NK-92 treated with Interleukin-12 subunit alpha and Interleukin-12 subunit beta, amount 100 ng/mL, for 24 hours (cell line): ENCODE measurements at regions not wholly inside any gene's neighbourhood (a gene's known extent, or its start where the extent isn't known, plus 50 kb on each side); places are given as distances from the start of the nearest gene placed in this dataset.
"Not testable (repeated sequence)": the region's sequence is repeated elsewhere in the genome, so short reads cannot be mapped to it uniquely, and the experiment has no call there.

Source experiments
- DNase-seq: peaks from one replicate; lab custom pipeline; 2025; lab: John Stamatoyannopoulos, UW

DNA sequence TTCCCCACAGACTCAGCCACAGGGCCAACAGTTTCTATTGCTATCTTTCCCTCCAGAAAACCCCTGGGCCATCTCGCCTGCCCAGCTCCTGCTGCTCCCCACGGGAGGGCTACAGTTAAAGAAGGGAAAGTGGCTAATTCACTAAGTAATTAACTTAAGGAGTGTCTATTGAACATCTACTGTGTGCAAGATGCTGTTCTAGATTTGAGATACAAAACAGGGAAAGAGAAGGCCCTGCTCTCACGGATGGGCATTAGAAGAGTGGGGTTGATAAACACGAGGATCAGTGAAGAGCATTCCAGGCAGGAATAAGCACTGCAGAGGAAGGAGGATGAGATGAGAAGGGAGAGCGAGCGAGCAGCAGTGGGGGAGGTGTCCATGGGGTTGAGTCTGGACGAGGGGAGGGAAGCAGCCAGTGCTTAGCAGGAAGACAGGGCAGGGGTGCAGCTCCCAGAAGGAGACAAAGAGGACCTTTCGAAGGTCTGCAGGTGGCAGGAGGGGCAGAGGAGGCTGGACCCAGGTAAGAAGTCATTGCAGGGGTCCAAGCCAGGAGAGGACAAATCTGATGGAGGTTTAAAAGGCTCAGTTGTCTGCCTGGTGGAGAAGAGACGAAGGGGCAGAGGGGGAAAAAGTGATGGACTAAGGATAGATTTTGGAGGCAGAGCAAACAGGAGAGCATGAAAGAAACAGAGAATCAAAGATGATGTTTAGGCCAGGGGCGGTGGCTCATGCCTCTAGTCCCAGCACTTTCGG lies 64.7 kb downstream of the KLF15 start:
- DNase-seq, result no peak

DNA sequence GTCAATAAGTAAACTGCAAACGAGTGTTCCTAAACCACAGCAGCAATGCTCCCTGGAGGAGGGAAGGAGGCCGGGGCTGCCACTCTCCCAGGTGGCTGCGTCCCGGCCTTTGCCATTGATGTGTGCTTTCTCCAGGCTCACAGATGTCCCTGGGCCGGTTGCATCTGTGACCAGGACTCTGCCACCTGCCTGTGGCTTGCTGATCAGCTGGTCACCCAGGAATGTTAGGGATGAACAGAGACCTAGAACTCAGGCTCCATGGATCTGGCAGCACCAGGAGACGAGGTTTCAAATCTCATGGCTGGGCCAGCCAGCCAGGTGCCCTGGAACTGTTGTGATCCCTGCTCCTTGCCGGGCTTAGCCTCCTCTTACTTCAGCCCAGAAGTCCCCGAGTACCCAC lies 65.7 kb downstream of the KLF15 start:
- DNase-seq, result no peak

DNA sequence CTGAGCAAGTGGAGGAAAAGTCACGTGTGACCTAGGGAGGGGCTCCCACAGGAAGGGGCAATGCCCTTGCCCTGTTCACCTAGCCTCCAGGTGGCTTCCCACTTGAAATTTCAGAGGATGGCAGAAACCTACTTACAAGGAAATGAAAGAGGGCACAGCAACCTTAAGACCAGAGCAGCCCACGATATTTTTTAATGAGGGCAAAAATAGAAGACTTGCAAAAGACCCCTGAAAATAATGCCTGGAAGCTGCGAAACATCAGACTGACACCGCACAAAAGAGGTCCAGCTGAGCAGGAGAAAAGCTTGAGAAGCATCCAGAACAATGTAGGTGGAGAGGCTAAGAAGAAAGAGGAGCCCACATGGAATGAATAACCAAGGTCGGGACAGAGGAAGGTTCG lies 66.1 kb downstream of the KLF15 start:
- no peak for DNase-seq

DNA sequence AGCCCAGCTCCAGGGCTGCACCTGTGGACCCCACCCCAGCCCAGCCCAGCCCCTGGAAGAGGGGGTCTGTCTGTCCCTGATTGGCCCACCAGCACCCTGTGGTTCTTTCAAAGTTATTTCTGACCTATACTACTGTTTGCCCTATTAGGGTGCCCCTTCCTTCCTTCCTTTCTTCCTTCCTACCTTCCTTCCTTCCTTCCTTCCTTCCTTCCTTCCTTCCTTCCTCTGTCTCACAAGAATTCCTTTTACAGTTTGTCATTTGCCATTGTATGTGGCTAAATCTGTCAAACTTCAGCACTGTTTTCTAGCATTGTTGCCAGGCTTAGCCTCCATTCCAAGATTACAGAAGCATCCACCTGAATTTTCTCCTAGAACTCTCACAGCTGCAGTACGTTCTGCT lies 66.9 kb downstream of the KLF15 start:
- no peak for DNase-seq

DNA sequence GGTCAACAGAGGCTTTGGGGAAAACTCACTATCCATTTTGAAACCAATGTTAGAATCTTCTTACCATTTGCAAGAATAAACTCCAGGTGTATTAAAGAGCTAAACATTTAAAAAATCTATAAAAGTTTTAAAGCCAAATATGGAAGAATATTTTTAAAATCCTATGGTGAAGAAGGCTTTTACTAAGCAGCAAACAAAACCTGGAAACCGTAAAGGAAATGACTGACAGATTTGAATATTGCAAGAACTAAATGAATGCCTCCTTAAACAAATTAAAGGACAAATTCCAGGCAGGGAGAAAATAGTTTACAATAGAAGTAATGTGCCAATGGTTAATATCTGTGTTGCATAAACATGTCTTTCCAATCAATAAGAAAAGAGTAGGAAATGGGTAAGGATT lies 68.1 kb downstream of the KLF15 start:
- DNase-seq, result no peak

DNA sequence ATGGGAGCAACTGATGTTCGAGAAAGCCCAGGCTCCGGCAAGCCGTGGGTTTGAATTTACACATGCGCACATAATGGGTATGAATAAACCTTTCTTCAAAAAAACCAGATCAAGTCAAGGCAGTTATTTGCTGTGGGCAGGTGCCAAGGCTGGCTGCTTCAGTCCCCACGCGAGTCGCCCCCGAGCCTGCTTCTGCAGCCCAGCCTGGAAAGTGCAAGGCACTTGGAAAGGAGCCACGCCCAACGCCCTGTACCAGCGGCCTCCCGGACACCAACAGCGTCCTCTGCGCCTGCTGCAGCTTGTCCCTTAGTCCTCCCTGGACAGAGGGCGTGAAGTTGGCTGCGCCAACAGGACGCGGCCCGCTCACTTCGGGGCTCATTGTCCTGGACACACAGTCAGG lies 68.9 kb downstream of the KLF15 start:
- DNase-seq, result no peak

DNA sequence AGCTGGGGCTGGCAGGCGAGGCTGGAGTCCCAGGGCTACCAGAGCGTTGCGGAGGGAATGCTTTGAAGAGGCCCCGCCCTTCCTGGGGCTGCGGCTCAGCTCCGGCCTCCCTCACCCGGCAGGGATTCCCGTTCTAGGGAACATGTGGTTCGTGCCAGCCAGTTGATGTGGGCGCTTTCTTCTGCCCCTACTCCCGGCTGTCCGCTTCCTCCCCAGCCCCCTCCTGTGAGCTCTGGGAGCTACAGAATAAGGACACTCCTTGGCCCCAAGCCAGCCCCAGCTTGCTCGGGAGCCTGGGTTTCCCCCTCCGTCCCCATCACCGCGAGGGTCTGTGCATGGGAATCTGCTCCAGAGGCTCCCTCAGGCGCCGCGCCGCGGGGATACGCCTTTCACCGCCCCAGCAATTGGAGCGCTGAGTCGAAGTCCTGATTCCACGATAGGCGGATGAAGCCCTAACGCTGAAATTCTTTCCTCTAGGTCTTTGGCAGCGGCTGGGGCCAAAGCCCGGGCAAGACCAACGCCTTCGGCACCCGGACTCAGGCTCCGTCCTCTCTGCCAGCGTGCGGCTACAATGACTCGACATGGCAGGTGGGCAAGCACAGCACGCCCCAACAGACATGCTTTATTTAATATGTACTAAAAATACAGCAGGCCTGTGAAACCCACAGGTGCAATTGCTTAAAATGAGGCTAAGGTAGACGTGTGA lies 69.5 kb downstream of the KLF15 start:
- DNase-seq, result no peak

DNA sequence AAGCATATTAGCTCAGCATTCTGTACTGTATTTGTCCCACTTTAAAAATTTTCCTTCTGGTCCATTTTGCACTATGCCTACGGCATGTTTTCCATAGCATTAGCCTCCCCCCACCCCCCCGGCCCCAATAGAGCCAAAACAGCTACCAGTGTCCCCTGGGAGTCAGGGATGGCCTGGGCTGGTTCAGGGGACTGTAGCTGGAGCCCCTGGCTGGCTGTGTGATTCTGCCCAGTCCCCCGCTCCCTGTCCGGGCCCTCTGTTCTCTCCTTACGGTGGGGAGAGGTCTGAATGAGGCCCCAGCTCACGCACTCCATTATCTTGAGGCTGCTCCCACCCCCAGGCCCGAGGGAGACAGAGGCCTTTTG lies 70.1 kb downstream of the KLF15 start:
- DNase-seq, result no peak

DNA sequence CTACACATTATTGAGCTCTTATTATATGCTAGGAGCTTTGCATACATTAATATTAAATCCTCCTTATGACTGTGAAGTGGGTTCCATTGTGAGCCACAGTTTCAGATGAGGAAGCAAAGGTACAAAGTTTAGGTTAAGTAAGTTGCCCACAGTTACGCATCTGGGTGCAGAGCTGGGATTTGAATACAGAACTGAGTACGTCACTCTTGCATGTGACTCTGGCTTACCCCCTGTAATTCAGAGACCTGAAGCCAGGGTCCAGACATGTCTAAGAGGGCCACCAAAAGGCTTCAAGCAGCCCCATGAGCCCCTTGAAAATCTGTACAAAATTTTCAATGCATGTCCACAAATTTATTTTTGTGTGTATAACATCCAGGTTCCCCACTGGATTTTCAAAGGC lies 71.8 kb downstream of the KLF15 start:
- DNase-seq, result no peak

DNA sequence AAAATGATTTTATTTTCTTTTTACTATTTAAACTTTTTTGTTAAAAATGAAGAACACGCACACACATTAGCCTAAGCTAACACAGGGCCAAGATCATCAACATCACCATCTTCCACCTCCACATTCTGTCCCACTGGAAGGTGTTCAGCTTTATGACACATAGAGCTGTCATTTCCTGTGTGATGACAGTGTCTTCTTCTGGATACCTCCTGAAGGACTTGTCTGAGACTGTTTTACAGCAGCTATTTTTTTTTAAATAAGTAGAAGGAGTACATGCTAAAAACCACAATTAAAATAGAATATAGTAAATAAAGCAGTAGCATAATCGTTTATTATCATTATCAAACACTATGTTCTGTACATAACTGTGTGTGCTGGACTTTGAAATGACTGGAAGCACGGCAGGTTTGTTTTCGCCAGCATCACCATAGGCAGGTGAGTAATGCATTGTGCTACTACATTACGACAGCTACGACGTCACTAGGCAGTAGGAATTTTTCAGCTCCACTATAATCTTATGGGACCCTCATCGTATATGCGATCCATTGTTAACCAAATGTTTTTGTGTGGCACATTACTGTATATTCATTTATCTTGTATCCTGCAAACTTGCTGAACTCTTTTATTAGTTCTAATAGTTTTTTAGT lies 72.8 kb downstream of the KLF15 start:
- DNase-seq, result no peak

DNA sequence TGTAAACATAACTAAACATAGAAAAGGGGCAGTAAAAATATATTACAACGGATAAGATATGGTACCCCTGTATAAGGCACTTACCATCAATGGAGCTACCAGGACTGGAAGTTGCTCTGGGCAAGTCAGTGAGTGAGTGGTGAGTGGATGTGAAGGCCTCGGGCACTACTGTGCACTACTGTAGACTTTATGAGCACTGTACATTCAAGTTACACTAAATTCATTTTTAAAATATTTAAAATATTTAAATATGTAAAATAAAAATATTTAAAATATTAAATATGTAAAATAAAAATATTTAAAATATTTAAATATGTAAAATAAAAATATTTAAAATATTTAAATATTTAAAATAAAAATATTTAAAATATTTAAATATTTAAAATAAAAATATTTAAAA lies 73.6 kb downstream of the KLF15 start:
- DNase-seq, result not testable (repeated sequence)

DNA sequence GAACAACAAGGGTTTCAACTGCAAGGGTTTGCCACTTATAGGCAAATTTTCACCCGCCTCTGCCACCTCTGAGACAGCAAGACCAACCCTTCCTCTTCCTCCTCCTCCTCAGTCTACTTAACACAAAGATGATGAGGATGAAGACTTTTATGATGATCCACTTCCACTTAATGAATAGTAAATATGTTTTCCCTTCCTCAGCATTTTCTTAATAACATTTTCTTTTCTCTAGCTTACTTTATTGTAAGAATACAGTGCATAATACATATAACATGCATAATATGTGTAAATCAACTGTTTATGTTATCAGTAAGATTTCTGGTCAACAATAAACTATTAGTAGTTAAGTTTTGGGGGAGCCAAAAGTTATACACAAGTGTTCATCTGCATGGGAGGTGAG lies 77.4 kb downstream of the KLF15 start:
- DNase-seq, result no peak

DNA sequence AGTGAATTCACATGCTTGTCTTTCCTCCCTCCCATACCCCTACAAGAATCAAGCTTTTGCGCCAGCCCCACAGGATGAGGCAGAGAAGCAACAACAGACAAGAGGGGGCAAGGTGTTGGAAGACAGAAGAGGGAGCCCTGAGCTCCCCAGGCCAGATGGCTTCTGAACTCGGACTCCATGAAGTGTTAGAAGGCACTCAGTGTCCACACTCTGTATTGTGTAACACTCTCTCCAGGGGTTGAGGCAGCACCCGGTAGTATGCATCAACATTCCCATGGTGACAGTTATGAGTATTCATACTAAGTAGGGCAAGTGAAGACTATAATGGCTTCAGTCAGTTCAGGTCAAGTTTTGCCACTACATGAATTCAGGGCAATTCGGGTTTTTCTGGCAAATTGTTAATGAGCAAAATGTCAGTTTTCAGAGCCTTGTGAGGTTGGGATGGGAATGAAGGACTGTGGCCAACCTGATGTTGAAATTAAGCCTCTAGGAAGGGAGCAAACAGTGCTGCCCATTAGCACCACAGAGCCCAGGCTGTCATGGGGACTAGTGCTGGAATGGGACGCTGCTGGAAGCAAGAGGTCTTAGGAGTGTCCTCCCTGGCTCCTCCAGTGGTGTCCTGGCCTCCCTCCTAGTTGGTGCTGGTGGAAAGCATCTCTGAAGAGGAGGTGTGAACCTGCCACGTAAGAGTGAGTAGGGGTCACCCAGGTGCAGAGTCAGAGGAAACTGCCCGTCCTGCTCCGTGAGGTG lies 79.4 kb downstream of the KLF15 start:
- DNase-seq, result no peak

DNA sequence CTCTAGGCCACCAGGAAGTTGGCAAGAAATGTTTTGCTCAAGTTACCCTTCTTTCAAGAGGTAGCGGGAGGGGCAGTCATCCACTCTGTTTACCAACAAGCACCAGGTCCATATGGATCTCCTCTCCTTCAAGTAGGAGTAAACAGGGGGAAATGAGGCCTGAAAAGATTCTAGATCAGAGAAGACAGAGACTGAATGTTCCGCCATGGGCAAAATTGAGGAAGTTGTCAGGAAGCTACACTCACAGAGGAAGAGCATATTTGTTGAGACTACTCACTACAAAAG lies 81.6 kb downstream of the KLF15 start:
- no peak for DNase-seq

DNA sequence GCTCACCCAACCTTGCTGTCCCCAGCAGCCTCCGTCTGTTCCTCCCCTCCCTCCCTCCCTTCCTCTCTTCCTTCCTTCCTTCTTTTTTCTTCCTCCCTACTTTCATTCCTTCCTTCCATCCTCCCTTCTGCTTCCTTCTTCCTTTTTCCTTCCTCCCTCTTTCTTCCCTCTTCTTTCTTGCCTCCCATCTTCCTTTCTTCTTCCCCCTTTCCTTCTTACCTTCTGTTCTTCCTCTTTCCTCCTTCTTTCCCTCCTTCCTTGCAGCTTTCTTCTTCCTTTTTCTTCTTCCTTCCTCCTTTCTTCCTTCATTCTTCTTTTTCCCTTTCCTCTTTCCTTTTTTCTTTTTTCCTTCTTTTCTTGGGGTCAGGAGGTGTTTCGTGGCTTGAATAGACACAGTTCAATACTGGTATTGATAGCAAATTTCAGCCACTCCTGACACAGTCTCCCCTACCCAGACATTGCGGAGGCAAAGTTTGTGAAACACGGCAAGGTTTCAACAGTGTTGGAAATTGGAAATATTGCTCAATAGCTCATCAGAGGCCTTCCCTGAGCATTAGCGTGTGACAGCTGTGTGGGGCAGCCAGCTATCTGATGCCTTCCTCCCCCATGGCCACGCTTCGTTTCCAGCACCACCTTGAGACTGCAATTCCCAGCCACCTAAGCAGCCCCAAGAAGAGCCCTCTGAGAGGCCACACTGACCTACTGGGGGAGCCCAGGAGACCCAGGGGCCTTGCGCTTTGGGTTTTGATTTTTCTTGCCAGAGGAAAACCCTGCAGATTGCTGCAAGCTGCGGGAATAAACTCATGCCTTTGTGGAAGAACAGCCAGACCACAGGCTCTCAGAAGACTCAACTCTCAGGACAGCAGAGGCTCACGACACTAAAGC lies 82.2 kb downstream of the KLF15 start:
- no peak for DNase-seq

DNA sequence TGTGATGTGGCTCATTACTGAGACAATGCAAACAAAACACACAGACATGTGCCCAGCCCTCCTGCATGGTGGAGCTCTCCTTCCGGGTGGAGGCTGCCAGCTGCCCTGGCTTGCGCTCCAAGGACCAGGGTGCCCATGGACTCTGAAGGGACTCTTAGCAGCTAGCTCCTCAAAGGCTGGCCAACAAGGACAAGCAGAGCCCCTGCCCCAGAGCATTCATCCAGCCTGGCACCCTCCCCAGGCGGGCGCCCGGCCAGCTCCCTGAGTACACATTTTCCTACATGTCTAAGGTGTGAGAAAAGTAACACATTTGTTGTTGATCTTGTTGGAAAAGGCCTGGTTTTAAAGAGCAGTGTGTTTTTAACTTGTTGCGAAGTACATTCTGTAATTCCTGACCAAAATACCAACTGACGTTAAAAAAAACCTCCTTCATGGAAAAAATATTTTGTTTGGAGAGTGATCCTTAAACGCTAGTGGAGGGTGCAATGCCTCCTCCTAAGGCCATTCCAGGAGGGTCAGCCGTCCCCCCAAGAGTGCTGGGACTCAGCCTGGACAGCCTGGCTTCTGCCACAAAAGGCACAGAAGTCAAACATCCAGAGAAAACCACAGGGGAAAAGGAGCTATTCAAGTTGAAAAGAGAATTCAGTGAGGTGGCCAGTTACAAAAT lies 86.9 kb downstream of the KLF15 start:
- DNase-seq, result no peak

DNA sequence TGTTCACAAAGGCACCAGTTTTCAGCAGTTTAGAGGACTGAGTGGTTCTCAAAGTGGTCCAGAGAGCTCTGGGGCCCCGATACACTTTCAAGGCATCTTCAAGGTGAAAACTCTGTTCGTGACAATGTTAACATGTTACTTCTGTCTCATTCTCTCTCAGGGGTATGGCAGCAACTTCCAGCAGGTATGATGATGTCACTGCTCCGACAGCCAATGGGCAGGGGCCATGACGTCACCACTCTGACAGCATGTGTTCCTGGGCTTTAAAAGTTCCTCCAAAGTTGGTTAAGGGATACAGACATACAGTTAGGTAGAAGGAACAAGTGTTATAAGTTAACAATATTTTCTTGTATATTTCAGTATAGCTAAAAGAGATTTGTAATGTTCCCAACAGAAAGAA lies 87.9 kb downstream of the KLF15 start:
- DNase-seq, result no peak

DNA sequence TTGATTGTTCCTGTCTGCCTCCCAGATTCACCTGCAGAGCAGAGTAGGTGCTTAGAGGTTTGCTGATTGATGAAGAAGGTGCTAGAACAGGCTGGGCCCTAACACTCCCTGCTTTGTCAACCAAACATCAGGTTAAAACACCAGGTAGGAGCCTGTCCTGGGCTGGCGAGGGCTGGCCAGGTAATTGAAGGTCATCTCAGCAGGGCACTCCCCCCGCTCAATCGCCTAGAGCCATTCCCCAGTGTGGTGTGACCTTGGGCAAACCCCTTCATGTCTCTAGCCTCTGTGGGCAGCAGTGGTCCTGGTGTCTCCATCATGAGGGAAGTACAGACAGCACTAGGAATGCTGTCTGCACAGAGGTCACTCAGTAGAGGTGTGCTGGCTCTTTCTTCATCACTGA lies 88.3 kb downstream of the KLF15 start:
- no peak for DNase-seq

DNA sequence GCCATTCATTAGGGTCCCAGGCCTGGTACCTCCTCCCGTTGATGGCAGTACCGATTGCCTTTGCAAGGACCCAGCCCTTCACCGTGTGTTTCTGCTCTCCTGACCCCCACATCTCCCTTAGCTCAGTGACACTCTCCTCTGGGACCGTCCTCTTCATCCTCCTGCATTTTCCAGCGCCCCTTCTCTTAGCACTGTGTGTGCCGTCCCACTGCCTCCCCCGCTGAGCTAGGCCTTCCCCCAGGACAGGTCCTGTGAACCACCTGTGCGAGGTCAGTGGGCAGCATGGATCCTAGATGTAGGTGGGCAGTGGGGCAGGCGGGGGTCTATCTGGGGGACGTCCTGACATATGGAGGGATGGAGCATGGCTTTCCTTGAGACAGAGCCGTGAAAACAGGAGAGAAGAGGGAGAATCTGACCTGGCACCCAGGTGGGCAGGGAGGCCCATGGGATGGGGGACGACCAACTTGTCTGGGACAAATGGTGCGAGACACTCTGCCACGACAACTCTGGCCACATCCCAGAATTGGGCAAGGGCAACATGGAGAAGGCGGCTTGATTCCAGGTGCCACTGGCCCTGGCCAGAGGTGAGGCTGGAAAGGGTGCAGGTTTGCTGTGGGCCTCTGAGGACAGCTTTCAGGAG lies 87.7 kb upstream of the ALDH1L1 start:
- no peak for DNase-seq

DNA sequence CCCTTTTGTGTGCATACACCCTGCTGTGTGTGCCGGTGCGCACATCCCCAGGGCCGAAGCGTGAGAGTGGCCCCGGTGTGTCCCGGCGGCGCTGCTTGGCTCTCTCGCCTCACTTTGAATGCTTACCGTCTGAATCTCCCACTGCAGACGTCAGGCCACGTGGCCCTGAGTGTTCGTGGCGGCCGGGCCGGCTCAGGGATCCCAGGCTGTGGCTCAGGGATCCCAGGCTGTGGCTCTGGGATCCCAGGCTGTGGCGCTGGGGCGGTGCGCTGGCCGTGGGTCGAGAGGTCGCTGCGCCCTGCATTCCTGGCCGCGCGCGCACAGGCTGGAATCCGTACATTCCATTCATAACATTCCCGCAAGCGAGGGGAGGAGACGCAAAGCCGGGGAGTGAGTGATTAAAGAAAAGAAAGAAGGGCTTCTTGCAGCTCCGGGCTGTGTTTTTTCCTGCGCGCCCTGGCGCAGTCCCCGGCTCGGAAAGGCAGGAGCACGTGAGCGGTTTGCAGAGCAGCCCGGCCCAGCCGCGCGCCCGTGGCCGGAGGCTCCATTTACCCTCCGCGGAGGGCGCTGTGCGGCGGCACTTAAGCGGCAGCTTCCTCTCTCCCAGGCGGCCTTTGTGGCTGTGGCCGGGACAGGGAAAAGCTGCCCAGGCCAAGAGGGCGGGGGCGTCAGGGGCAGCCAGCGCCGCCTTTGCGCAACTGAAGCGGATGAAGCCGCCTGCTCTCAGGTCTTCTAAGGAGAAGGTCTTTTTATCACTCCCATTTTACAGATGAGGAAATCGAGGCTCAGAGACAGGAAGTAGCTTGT lies 87.0 kb upstream of the ALDH1L1 start:
- no peak for DNase-seq
